Pancreas (tissue), 10 donors: ENCODE measurements at regions not wholly inside any gene's neighbourhood (a gene's known extent, or its start where the extent isn't known, plus 50 kb on each side); places are given as distances from the start of the nearest gene placed in this dataset.

ENCODE experiments used
- ATAC-seq, 4 donors: fragments of 200-7000 bp; cut with Tn5 transposase; one replicate each; pipeline versions ENCODE4 v1.8.0 to v1.9.1; 2020; ENCODE audit warnings: mild to moderate bottlenecking in 4 of 4, moderate library complexity in 4 of 4
- DNase-seq, 6 donors: peaks; one replicate each; pipeline ENCODE4 v3.0.0-alpha.2; 2020
- FAIRE-seq: peaks from 2 replicates; lab custom pipeline; 2012; peaks lifted over from hg19 to GRCh38; lab: Jason Lieb, UNC
- H3K27ac ChIP-seq, 4 donors: fragments of 200-600 bp; sonication (generic); 1 replicate in 3 of 4; 2 replicates in 1 of 4; pipeline versions ENCODE4 v1.5.0 to v1.8.0; 2020
- H3K27me3 ChIP-seq, 4 donors: fragments of 200-600 bp; one replicate each; pipeline ENCODE4 v1.8.0; 2021
- H3K36me3 ChIP-seq, 3 donors: fragments of 200-600 bp; sonication (generic) in 1 of 3; one replicate each; pipeline versions ENCODE4 v1.5.0 to v1.8.0; 2020 to 2021
- H3K4me1 ChIP-seq, 3 donors: fragments of 200-600 bp; one replicate each; pipeline ENCODE4 v1.8.0; 2021
- H3K4me3 ChIP-seq, 4 donors: fragments of 200-600 bp; sonication (generic) in 2 of 4; one replicate each; pipeline versions ENCODE4 v1.5.0 to v1.8.0; 2020 to 2021
- H3K9me3 ChIP-seq, 4 donors: fragments of 200-600 bp; one replicate each; pipeline ENCODE4 v1.8.0; 2021
- WGBS, 2 donors: extraction: QIAGEN DNeasy Blood & Tissue Kit; methylation state at CpG; one replicate each; pipeline ENCODE4 v1.1.7; 2013; 5-methylcytosine and 5-hydroxymethylcytosine counted together
- intact Hi-C, 3 donors: fragments of 100-400 bp; cut with DNase I; formaldehyde crosslinking; loops; one replicate each; pipeline versions ENCODE4 v1.11.1 to v1.14.2; 2022
- TF ChIP-seq, protein P1 (sequence below), 4 donors: fragments of 200-600 bp; sonication (generic) in 3 of 4; IDR thresholded peaks; one replicate each; pipeline versions ENCODE4 v1.5.0 to v1.8.0; 2021; ENCODE audit warnings: antibody characterized with exemption in 4 of 4
- donor health status: healthy with polysubstance abuse.
- donor health status: DM: no; HTN: no; CAD: no; lungs with moderate emphysema.
- donor health status: DM: no; HTN: no; CAD: no.
- donor health status: control.
- donor health status: control.
- donor health status: Bipolar disorder and iron deficiency.
- donor health status: DM: yes; HTN: yes; CAD: no.
- donor health status: DM: no; HTN: no; CAD: no.
- donor health status: DM: no; HTN: no; CAD: no.
- donor health status: DM: yes; HTN: yes; CAD: no.

DNA sequence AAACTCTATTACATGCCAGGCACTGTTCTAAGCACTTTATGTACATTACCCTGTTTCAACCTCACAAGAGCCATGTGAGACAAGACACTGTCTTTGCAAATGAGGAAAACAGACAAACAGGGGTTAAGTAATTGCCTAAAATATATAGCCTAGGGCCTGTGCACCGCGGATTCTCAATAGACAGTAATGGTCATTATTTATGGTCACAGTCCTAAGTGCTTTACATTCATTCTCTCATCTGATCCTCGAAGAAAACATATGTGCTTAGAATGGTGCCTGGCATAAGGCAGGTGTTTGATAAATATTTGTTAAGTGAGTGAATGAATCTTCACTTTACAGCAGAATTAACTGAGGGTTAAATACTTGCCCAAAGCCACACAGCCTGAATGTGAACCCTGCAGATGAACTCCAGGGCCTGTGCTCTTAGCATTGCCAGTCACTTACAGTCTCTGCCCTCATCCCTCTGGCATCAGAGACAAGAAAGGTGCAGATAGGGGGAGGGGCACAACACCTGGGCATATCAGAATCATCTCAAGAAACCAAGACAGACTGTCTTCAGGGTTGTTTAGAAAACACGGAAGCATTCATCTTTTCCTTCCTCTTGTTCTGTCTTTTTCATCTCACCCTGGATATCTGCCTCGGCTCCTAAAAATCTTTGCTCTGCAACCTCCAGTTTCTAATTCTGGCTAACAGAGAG lies 92.8 kb upstream of the SASH1 start:
- no peak overlapping the region for H3K27ac ChIP-seq
- no peaks in the 10 kb centered on the region for H3K9me3 ChIP-seq
- TF ChIP-seq, protein P1, sequence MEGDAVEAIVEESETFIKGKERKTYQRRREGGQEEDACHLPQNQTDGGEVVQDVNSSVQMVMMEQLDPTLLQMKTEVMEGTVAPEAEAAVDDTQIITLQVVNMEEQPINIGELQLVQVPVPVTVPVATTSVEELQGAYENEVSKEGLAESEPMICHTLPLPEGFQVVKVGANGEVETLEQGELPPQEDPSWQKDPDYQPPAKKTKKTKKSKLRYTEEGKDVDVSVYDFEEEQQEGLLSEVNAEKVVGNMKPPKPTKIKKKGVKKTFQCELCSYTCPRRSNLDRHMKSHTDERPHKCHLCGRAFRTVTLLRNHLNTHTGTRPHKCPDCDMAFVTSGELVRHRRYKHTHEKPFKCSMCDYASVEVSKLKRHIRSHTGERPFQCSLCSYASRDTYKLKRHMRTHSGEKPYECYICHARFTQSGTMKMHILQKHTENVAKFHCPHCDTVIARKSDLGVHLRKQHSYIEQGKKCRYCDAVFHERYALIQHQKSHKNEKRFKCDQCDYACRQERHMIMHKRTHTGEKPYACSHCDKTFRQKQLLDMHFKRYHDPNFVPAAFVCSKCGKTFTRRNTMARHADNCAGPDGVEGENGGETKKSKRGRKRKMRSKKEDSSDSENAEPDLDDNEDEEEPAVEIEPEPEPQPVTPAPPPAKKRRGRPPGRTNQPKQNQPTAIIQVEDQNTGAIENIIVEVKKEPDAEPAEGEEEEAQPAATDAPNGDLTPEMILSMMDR (IDR thresholded peaks at IDR 0.05): no peak
- H3K4me3 ChIP-seq: no peak overlapping the region
- 58 to 64% methylated on average over 5 of the region's 5 CpGs for WGBS, 2 donors
- peaks cover 4 to 7% (median 7%) of the 10 kb centered on the region in 3 donors for H3K4me1 ChIP-seq
- peak in 3 of 4 donors; percentile 13 to 37 (median 29) for ATAC-seq
- FAIRE-seq: no peak
- DNase-seq: no peak
- no peaks in the 10 kb centered on the region for H3K36me3 ChIP-seq
- H3K27me3 ChIP-seq: no peaks in the 10 kb centered on the region
- intact Hi-C loops: loop anchor here in 2 of 3 donors (5.0 to 10.0 kb wide), 2 partner anchors 65 to 83 kb away; no protein-coding TSS in a partner anchor

DNA sequence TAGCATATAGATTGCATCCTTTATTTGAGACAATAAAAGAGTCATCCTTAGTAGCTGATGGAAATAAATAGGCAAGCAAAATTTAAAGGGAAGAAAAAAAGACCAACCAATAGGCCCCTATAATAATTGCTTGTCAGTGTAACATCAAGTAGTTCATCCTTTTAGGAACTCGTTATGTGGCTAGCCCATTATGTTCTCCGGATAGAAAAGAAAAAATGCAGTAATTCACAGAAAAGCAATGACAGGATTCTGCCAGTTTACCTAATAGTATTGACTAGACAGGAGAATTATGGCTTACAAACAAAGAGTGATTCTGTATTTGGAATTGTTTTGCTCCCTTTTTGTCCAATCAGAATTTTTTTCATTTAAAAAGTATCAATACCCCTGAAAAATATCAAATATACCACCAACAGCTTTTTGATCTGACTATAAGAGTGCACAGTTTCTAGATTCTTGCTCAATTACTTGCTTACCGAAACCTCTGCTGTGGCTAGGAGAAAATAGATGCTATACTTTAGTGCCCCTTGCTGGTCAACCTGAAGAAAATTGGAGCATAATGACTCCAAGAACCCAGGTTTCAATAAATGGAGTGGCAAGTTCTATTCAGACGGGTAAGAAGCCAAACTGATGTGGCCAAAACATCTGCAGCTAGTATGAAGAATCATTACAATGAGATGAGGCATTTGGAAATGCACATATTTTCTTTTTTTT lies 91.5 kb upstream of the SASH1 start:
- Histone ChIP-seq H3K27ac (no peak overlapping the region), H3K9me3 (no peaks in the 10 kb centered on the region), H3K4me1 (peaks cover 4 to 7% (median 7%) of the 10 kb centered on the region in 3 donors), H3K27me3 (no peaks in the 10 kb centered on the region), H3K4me3 (no peak overlapping the region), H3K36me3 (no peaks in the 10 kb centered on the region)
- FAIRE-seq (no peak), DNase-seq (no peak), ATAC-seq (peak; percentile 38 to 87 (median 78))
- intact Hi-C loops: loop anchor here in 1 of 3 donors (5.0 kb wide), 1 partner anchor 84 kb away; no protein-coding TSS in a partner anchor
- WGBS, 2 donors: 21 to 24% methylated on average over 4 of the region's 4 CpGs
- TF ChIP-seq, protein P1 (IDR thresholded peaks at IDR 0.05): peak in 2 of 4 donors; percentile 22 to 24

DNA sequence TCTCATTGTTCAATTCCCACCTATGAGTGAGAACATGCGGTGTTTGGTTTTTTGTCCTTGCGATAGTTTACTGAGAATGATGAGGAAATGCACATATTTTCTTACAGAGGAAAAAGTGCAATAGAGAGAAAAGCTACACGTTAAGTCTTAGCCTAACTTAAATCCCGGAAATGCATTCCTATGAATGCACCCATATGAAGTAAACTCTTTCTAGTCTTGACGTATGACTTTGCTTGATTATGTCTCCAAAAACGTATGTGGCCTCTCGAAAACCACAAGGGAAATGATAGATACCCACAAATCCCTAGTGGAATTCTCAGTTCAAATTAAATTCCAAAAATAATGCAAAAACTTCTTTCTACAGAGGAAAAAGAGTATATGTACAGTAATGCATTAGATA lies 90.7 kb upstream of the SASH1 start:
- peaks cover 4 to 7% (median 7%) of the 10 kb centered on the region in 3 donors for H3K4me1 ChIP-seq
- no peaks in the 10 kb centered on the region for H3K9me3 ChIP-seq
- FAIRE-seq (no peak), ATAC-seq (no peak), DNase-seq (no peak)
- H3K4me3 ChIP-seq: no peak overlapping the region
- 73 to 80% methylated on average over 7 of the region's 7 CpGs for WGBS, 2 donors
- H3K27ac ChIP-seq: no peak overlapping the region
- intact Hi-C loops: loop anchor here in 1 of 3 donors (5.0 kb wide), 1 partner anchor 85 kb away; no protein-coding TSS in a partner anchor
- TF ChIP-seq, protein P1 (IDR thresholded peaks at IDR 0.05): no peak
- H3K36me3 ChIP-seq: no peaks in the 10 kb centered on the region
- H3K27me3 ChIP-seq: no peaks in the 10 kb centered on the region

DNA sequence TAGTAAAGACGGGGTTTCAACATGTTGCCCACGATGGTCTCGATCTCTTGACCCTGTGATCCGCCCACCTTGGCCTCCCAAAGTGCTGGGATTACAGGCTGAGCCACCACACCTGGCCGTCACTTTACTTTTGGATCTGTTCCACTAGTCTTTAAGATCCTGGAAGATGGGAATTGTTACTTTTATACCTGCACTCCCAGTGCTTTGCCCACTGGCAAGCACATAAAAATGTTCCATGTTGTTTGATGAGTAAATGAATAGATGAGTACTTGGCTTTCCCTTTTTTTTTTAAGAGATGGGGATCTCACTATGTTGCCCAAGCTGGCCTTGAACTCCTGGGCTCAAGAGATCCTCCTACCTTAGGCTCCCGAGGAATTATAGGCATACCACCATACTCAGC lies 84.8 kb upstream of the SASH1 start:
- 92 to 95% methylated on average over 6 of the region's 6 CpGs for WGBS, 2 donors
- H3K27me3 ChIP-seq: no peaks in the 10 kb centered on the region
- H3K9me3 ChIP-seq: no peaks in the 10 kb centered on the region
- H3K4me1 ChIP-seq: no peaks in the 10 kb centered on the region
- no peak overlapping the region for H3K4me3 ChIP-seq
- DNase-seq: no peak
- H3K36me3 ChIP-seq: no peaks in the 10 kb centered on the region
- TF ChIP-seq, protein P1 (IDR thresholded peaks at IDR 0.05): no peak
- intact Hi-C loops: no loop called here
- no peak overlapping the region for H3K27ac ChIP-seq
- FAIRE-seq: no peak
- ATAC-seq: no peak
